Posterior cingulate gyrus (tissue), 11 donors: ENCODE measurements at regions not wholly inside any gene's neighbourhood (a gene's known extent, or its start where the extent isn't known, plus 50 kb on each side); places are given as distances from the start of the nearest gene placed in this dataset.
A peak's percentile ranks its signal among the peaks of the same experiment; 100 is the strongest.

Experiments used
- DNase-seq, 10 donors: peaks; one replicate each; pipeline versions ENCODE4 v3.0.0 to v3.0.0-alpha.2; 2020 to 2021; ENCODE audit warnings: mixed read lengths in 3 of 10
- intact Hi-C: fragments of 100-400 bp; cut with DNase I; formaldehyde crosslinking; loops from one replicate; pipeline ENCODE4 v1.15.1; 2023

DNA sequence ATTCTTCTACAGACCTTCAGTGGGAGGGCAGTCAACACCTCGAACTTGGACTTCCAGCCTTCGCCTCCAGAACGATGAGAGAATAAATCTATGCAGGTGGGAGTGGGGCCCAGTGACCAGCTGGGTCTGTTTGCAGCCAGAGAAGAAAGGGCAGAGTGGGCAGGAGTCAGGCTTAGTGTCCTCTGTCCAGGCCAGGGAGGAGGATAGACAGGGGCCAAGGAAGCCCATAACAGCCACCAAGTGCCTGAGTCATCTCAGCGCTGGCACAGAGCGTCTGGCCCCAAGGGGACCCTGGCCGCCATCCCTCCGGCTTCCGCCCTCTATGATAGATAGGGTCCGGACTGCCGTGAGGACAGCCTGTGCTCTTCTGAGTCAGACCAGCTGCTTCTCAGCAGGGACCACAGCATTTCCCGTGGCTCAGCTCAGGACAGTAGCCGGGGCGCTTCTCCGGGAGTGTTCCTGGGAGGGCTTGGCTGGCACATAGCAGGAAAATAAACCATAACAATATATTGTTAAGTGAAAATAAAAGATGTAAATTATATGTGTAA is 133.1 kb upstream of the C1orf174 start:
- no peak for DNase-seq
- intact Hi-C loops: no loop called here

DNA sequence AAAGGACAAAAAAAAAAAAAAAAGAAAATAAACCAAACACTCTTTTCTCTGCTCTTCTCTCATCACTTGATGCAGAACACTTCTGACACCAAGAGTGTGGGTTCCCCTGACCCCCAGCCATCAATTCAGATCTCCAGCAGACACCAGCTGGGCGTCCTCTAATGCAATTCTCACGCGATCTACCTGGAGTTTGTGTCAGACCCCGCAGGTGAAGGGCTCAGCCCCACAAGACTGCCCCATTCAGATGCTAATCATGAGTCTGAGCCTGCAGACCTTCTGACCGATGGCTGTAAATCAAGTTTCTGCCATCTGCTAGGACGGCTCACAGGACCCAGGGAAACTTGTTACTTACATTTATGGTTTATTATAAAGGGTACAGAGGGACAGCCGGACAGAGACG is 133.6 kb upstream of the C1orf174 start:
- DNase-seq: no peak
- intact Hi-C loops: no loop called here

DNA sequence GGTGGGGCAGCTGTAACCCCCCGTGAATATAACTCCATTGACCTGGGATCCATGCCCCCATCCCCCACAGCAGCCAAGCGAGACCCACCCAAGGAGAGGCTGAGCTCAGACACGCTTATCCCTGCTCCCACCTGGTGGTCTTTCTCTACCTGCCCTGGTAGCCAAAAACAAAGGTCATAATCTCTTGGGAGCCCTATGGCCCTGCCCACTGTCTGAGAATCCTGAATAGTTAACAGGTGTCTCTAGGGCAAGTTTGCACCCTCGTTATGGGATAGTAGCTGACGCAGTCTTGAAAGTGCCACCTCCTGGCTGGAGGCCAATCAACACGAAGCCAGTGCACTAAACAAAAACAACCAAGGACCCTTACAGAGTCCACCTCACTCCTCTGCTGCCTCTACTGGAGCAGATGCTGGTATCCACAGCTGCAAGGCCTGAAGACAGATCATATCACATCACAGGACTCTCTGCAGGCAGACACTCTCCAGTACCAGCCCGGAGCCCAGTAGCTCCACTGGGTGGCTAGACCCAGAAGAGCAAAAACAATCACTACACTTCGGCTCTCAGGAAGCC is 134.3 kb upstream of the C1orf174 start:
- intact Hi-C loops: no loop called here
- no peak for DNase-seq

DNA sequence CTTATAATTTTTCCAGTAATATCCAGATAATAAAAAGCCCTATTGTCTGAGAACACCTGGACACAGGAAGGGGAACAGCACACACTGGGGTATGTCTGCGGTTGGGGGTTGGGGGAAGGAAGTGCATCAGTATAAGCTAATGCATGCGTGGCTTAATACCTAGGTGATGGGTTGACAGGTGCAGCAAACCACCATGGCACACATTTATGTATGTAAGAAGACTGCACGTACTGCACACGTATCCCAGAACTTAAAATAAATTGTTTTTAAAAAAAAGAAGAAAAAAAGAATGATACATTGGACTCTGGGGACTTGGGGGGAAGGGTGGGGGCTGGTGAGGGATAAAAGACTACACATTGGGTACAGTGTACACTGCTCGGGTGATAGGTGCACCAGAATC is 144.9 kb upstream of the C1orf174 start:
- no peak for DNase-seq
- intact Hi-C loops: no loop called here

DNA sequence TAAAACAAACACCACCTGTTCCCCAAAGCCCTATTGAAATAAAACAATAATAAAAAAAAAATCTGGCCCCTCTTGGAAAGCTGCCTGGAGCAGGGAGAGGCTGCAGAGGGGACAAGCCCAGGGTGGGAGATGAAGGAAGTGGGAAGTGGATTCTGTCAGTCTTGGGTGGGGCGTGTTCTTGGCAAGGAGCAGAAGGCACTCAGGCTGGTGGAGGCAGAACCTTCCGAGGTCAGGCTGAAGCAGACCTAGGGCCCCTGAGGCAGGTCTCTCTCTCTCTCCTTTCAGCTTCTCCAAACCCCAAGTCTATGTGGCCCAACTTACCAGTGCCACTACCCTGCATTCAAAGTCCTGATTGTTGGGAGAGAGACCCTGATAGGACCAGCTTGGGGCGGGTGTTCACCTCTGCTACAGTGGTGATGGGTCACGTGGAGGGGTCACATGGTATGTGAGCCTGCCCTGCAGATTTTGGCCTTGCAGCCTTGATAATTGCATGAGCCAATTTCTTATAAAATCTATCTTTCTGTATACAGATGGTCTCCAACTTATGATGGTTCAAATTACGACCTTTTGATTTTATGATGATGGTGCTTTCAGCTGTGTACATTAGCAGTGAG is 145.4 kb upstream of the C1orf174 start:
- peak in 1 of 10 donors; percentile 51 for DNase-seq
- intact Hi-C loops: no loop called here

DNA sequence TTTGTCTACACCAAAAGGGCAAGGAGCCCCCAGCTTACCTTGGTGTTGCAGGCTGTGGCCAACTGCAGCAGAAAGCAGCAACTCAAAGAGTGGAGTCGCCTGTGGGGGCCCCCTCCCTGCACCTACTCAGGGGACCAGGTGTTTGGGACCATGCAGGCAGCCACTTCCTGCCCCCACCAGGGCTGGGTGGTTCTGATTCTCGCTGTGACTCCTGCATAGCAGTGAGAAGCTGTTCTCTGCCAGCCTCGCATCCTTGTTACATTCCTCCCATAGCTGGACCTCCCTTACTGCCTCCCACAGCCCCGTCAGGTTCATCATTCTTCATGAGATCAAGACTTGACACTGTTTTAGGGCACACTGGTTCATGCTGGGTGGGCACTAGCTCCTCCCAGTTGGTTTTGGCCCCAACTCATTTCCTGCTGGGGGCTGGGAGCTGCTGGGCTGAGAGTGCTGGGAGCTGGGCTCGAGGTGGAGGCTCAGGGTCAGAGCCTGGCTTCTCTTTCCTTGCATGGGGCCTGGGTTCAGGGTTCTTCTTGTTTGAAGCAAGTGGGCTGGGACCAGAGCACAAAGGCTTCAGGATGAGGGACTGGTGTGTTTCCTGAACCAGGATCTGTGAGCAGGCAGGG is 146.9 kb upstream of the C1orf174 start:
- intact Hi-C loops: no loop called here
- no peak for DNase-seq

DNA sequence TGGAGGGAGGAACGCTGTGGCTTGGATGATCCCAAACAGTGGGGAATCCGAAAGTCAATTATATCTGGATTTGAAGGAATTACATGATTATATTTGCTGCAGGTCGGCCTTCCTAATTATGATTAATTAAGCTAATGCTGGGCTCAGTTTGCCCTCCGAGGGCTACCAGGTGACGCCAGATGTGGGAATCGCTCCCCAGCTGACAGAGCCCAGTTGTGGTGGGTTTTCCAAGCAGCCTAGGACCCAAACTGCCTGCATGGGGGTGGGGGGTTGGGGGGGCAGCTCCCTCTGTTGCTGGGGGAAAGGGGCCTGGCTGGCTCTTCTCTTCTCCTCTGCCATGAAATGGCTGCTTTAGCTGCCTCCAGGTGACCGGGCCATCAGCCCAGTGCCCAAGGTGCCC is 147.6 kb upstream of the C1orf174 start:
- intact Hi-C loops: no loop called here
- DNase-seq: no peak

DNA sequence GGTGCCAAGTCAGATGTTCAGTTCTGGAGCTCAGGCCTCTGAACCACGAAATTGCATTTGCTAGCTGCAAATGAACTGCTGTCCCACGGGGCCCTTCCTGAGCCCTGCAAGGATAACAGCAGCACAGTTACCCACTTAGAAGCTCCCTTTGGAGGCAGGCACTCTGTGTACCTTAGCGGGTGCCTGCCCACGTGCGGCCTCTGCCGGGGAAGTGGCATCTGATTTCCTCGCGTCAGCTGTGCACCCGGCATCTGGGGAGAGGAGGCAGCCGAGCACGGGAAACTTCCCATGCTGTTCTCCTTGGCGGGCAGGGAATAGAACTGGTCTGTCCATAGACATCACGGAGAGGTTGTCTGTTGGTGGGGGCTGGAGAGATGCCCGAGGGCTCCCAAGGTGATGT is 148.0 kb upstream of the C1orf174 start:
- DNase-seq: peak in 4 of 10 donors; percentile 28 to 89 (median 86)
- intact Hi-C loops: no loop called here

DNA sequence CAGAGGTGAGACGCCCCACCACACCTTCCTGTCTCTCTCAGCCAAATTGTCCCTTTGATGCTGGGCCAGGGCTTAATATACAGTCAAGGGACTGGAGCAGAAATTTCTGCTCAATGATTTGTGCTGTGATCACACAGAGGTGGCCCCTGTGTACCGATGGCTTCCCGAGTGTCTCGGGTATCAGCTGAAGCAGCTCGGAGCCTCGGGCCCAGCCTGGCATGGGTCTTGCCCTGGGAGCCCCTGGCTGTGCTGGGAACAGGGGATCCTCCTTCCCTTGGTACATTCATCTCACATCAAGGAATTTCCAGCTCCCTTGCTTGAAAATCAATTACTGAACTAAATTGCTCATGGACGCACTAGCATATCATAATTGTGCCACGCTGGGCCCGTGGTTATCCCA is 148.8 kb upstream of the C1orf174 start:
- no peak for DNase-seq
- intact Hi-C loops: no loop called here

DNA sequence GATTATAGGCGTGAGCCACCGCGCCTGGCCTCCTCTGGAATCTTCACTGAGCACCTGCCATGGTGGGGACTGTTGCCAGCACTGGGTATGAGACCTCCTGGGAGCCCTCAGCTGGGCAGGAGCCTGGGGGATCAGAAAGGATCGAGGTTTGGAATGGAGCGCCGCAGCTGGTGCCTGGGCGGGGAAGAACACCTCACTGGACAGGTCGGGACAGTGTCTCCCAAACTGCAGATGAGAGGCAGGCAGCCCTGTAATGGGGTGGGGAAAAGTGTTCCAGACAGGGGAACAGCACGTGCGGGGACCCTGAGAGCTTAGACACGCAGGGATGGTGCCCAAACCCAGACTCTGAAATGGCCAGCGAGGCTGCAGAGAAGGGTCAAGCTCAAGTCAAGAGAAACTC is 150.9 kb upstream of the C1orf174 start:
- peak in 2 of 10 donors; percentile 77 to 79 for DNase-seq
- intact Hi-C loops: no loop called here

DNA sequence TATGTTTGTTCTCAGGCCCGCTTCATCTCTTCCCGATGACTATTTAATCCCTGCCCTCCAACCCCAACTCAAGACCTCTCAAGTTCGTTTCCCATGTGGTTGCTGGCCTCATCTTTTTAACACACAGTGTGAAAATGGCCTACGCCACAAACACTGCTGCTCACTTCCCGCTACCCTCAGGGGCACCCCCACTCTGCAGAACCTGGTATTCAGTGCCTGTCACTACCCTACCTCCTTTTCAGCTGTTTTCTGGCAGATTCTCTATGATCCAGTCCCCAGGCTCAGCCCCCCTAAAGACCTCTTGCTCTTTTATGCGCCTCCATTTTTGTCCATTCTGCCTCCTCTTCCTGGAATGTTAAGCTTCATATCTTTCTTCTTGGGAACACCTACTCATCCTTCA is 152.6 kb upstream of the C1orf174 start:
- no peak for DNase-seq
- intact Hi-C loops: no loop called here

DNA sequence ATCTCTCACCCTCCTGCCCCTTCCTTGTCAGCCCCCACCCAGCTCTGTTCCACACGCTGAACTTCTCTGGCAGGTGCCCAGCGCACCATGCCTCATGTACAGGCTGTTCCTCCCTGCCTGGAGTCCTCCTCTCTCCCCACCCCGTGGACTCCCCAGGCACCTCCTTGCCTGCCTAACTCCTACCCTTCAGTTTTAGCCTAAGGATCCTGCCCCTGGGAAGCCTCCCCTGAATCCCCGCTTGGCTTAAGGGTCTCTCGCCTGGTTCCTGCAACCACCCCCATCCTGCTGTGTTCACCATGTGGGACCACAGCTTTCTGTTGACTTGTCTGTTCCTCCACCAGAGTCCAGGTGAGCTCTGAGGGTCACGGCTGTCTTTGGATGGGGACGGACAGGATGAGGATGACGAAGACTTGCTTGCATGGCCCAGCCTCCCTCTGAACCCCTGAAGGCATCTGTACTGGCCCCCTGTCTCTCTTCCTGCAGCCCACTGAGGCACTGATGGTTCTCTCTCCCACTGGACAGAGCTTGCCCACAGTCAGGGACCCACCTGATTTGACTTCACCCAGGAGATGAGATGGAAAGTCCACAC is 153.2 kb upstream of the C1orf174 start:
- intact Hi-C loops: no loop called here
- DNase-seq: peak in 1 of 10 donors; percentile 72

DNA sequence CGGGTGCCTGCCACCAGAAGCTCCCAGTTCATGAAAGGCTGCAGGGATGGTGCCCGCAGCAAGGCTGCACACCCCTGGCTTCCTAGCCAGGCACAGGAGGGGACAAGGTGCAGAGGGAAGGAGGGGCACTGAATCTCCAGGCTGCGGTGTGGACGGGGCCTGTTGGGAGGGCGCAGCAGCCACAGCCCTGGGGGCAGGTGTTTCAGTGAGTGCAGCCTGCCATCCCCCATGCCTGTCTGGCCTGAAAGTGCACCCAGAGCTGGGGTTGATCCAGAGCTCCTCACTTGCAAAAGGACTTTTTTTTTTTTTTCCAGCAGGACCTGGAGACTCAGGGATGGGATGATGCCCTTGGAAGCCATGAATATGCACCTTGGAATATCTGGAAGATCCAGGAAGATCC is 153.7 kb upstream of the C1orf174 start:
- peak in 1 of 10 donors; percentile 52 for DNase-seq
- intact Hi-C loops: no loop called here

DNA sequence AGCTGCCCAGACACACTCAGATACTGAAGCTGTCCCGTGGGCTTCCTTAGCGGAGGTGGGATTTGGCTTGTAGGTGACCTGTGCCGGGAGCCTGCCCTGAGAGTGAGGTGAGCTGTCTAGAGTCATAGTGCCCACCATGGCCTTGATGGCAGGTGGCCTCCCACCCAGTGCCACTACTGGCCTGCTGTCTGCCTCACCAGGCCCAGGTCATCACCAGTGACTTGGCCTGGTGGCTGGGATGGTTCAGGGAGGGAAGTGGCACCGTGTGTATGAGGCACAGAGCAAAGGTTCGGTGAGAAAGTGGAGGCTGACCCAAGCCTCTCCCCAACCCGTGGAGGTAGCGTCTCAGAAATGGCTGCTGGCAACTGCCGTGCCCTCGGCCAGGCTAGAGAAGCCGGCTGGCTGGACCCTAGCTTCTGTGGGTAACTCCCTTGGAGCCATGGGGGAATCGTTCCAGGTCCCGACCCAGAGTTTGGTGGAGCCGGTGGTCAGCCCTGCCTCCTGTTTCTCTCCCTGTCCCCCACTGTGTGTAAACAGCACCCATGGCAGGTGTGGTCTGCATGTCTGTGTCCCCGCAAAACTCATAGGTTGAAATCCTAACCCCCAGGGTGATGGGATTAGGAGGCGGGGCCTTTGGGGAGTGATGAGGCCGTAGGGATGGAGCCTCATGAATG is 155.4 kb upstream of the C1orf174 start:
- intact Hi-C loops: no loop called here
- peak in 2 of 10 donors; percentile 39 to 57 for DNase-seq

DNA sequence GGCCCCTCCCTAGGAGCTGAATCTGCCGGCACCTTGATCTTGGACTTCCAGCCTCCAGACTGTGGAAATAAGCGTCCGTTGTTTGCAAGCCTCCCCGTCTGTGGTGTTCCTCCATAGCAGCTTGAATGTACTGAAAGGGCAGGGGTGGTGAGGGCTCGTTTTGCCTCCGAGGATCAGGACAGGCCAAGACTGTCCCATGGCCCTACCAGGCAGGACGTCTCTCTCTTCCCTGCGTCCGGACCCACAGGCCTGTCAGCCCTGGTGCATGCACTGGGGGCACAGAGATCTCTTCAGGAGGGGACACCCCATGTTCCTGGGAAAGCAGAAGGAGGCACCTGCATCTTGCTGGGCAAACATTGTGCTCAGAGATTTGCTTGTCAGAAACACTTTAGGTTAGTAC is 156.3 kb upstream of the C1orf174 start:
- intact Hi-C loops: no loop called here
- peak in 1 of 10 donors; percentile 41 for DNase-seq

DNA sequence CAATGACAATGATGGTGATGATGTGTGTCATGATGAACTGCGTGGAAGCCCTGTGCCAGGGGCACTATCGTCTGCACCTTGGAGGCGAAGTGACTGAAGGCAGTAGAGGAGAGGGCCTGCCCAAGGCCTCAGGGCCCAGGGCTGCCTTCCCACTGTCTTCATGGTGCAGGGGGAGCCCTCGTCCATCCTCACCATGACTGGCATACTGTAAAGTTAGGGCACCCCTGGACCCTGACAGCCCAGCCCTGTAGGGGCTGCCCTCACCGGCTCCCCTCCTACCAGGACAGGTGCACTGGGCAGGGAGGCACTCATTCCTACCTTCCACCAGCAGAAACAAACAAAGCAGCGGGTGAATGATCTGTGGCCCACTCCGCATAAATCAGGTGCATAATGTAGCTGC is 156.9 kb upstream of the C1orf174 start:
- intact Hi-C loops: no loop called here
- DNase-seq: peak in 2 of 10 donors; percentile 40 to 66

DNA sequence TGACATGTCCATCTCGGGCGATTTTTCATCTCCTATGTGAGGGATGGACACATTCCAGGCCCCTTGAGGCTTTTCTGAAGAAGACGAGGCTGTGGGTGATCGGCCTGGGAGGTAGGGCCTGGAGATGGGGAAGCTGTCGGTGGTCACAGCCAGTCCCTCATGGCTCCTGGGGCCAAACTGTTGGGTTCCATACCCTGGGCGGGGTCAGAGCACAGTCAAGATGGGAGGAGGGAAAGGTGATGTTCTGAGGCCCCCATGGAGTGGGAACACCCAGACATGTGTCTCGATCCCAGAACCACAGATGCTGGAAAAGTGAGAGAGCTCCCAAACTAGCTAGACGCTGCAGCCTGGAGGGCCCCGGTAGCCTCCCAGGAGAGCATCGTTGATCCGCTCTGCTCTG is 157.5 kb upstream of the C1orf174 start:
- intact Hi-C loops: no loop called here

DNA sequence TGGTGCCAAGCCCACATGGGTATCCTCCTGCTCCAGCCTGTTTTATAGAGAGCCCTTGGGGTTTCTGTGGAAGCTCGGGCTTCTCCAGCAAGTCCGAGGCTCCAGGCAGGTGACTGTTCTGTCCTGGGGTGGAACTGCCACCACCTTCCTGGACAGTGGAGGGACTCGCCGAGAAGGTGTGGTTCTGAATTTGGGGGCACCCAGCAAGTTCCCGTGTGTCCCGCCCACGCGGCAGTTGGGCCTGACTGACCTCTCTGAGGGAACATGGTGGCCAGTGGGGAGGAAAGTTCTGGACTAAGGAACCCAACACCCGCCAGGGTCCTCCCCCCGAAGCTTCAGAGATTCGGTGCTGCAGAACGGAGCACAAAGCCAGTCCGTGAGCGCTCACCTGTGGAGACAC is 158.1 kb upstream of the C1orf174 start:
- DNase-seq: peak in 2 of 10 donors; percentile 68 to 70
- intact Hi-C loops: no loop called here

More for the DNA sequence above, 157.5 kb upstream of the C1orf174 start:
- no peak for DNase-seq

DNA sequence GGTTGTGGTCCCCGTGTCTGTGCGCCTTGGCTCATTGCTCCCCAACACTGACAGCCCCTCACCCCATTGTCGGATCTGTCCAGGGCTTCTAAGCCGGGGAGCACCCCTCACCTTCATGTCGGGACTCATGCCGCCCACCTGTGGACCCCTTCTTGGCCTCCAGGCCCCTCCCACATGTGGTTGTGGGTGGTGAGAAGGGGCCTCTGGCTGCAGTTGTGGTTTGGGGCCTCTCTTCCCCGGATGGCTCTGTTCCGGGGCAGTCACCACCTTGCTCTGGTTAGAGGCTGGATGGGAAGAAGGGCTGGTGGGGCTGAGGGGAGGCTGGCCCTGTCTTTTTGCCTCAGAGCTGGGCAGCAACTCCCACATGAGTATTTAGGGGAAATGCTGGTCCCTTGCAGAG is 158.6 kb upstream of the C1orf174 start:
- intact Hi-C loops: no loop called here
- DNase-seq: peak in 1 of 10 donors; percentile 59

DNA sequence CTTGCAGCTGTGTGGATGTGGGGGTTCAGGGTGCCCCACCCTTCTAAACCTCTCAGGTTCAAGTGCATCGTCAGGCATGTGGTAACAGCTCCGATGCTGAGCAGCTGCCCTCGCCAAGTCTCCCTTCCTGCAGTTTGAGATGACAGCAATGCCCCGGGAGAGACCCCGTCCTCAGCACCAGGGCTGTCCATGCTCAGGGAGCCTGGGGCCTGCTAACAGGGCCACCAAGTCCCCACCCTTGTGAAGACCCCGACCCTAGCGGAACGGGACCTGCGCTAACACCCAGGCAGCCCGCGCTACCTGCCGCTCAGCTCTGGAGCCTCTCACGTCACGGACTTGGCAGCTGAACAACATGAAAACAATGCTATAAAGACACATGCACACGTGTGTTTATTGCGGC is 159.2 kb upstream of the C1orf174 start:
- peak in 2 of 10 donors; percentile 54 to 63 for DNase-seq
- intact Hi-C loops: no loop called here

DNA sequence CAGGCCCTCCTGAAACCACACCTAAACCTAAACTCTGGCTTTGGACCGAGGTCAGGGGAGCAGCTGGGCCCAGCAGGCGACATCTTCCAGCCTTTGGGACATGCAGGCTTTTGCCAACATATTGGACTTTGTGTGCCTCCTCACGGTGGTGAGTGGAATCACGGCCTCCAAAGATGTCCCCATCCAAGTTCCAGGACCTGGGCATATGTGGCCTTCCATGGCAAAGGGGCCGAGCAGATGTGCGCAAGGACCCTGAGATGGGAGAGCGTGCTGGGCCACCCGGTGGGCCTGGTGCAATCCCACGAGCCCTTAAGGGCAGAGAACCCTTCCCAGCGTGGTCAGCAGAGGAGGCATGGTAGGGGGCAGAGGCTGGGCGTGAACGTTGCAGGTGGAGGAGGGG is 160.8 kb upstream of the C1orf174 start:
- peak in 1 of 10 donors; percentile 52 for DNase-seq
- intact Hi-C loops: no loop called here
